ENCODE measurements at regions not wholly inside any gene's neighbourhood (a gene's known extent, or its start where the extent isn't known, plus 50 kb on each side); places are given as distances from the start of the nearest gene placed in this dataset.

GRCh38 chr2:240220371-240220770, 79.9 kb upstream of the OTOS start:
- DNase-seq = no peak
- Histone ChIP-seq H3K4me3 (ENCODE audit: control insufficient read depth in 1 of 7, extremely low read depth in 1 of 7, insufficient read depth in 4 of 7, low read depth in 2 of 7, low read length in 6 of 7) (no peak overlapping the region), H3K4me1 (ENCODE audit: control extremely low read depth in 1 of 4, control insufficient read depth in 4 of 4, insufficient read depth in 4 of 4, low read length in 3 of 4) (no peaks in the 10 kb centered on the region), H3K27ac (ENCODE audit: insufficient read depth in 1 of 2, low read depth in 1 of 2, low read length in 2 of 2, poor library complexity in 1 of 2, severe bottlenecking in 2 of 2) (no peak overlapping the region), H3K36me3 (ENCODE audit: control insufficient read depth in 4 of 4, insufficient read depth in 4 of 4, low read length in 3 of 4) (no peaks in the 10 kb centered on the region), H3K9me3 (ENCODE audit: control extremely low read depth in 1 of 5, control insufficient read depth in 4 of 5, insufficient read depth in 2 of 5, low read depth in 1 of 5, low read length in 4 of 5) (peaks cover 0 to 9% (median 0%) of the 10 kb centered on the region in 5 experiments), H3K27me3 (replicated peaks in 2 of 5; ENCODE audit: control insufficient read depth in 4 of 5, insufficient read depth in 5 of 5, low read length in 4 of 5) (peaks cover 0 to 21% (median 0%) of the 10 kb centered on the region in 5 experiments)
- POLR2A ChIA-PET = no interaction called here
- CTCF ChIA-PET = no interaction called here
- 80% methylated on average over 1 of the region's 3 CpGs for WGBS (ENCODE audit: insufficient coverage)

- no peak overlapping the region for H3K4me3 ChIP-seq (ENCODE audit: control insufficient read depth in 1 of 7, extremely low read depth in 1 of 7, insufficient read depth in 4 of 7, low read depth in 2 of 7, low read length in 6 of 7)
- DNase-seq = no peak
- H3K27ac ChIP-seq (ENCODE audit: insufficient read depth in 1 of 2, low read depth in 1 of 2, low read length in 2 of 2, poor library complexity in 1 of 2, severe bottlenecking in 2 of 2) = no peak overlapping the region
- POLR2A ChIA-PET = no interaction called here
- 81% methylated on average over 7 of the region's 7 CpGs for WGBS (ENCODE audit: insufficient coverage)
- H3K27me3 ChIP-seq (replicated peaks in 2 of 5; ENCODE audit: control insufficient read depth in 4 of 5, insufficient read depth in 5 of 5, low read length in 4 of 5) = peaks cover 0 to 21% (median 0%) of the 10 kb centered on the region in 5 experiments
- no peaks in the 10 kb centered on the region for H3K4me1 ChIP-seq (ENCODE audit: control extremely low read depth in 1 of 4, control insufficient read depth in 4 of 4, insufficient read depth in 4 of 4, low read length in 3 of 4)
- peaks cover 0 to 13% (median 0%) of the 10 kb centered on the region in 5 experiments for H3K9me3 ChIP-seq (ENCODE audit: control extremely low read depth in 1 of 5, control insufficient read depth in 4 of 5, insufficient read depth in 2 of 5, low read depth in 1 of 5, low read length in 4 of 5)
- CTCF ChIA-PET = no interaction called here
- H3K36me3 ChIP-seq (ENCODE audit: control insufficient read depth in 4 of 4, insufficient read depth in 4 of 4, low read length in 3 of 4) = no peaks in the 10 kb centered on the region
Measured at GRCh38 chr2:240223631-240224030, 83.2 kb upstream of the OTOS start.

- peaks cover 0 to 23% (median 6%) of the 10 kb centered on the region in 5 experiments for H3K9me3 ChIP-seq (ENCODE audit: control extremely low read depth in 1 of 5, control insufficient read depth in 4 of 5, insufficient read depth in 2 of 5, low read depth in 1 of 5, low read length in 4 of 5)
- H3K4me1 ChIP-seq (ENCODE audit: control extremely low read depth in 1 of 4, control insufficient read depth in 4 of 4, insufficient read depth in 4 of 4, low read length in 3 of 4) = no peaks in the 10 kb centered on the region
- no peak overlapping the region for H3K4me3 ChIP-seq (ENCODE audit: control insufficient read depth in 1 of 7, extremely low read depth in 1 of 7, insufficient read depth in 4 of 7, low read depth in 2 of 7, low read length in 6 of 7)
- CTCF ChIA-PET = no interaction called here
- no peak overlapping the region for H3K27ac ChIP-seq (ENCODE audit: insufficient read depth in 1 of 2, low read depth in 1 of 2, low read length in 2 of 2, poor library complexity in 1 of 2, severe bottlenecking in 2 of 2)
- H3K36me3 ChIP-seq (ENCODE audit: control insufficient read depth in 4 of 4, insufficient read depth in 4 of 4, low read length in 3 of 4) = no peaks in the 10 kb centered on the region
- DNase-seq = no peak
- 77% methylated on average over 5 of the region's 5 CpGs for WGBS (ENCODE audit: insufficient coverage)
- H3K27me3 ChIP-seq (replicated peaks in 2 of 5; ENCODE audit: control insufficient read depth in 4 of 5, insufficient read depth in 5 of 5, low read length in 4 of 5) = peaks cover 0 to 22% (median 0%) of the 10 kb centered on the region in 5 experiments
- POLR2A ChIA-PET = no interaction called here
Measured at GRCh38 chr2:240224676-240225075, 84.2 kb upstream of the OTOS start.

GRCh38 chr2:240225131-240225530, 84.7 kb upstream of the OTOS start:
- ChIA-PET POLR2A (no interaction called here), CTCF (no interaction called here)
- no peaks in the 10 kb centered on the region for H3K36me3 ChIP-seq (ENCODE audit: control insufficient read depth in 4 of 4, insufficient read depth in 4 of 4, low read length in 3 of 4)
- H3K27me3 ChIP-seq (replicated peaks in 2 of 5; ENCODE audit: control insufficient read depth in 4 of 5, insufficient read depth in 5 of 5, low read length in 4 of 5) = peaks cover 0 to 22% (median 0%) of the 10 kb centered on the region in 5 experiments
- peaks cover 0 to 26% (median 6%) of the 10 kb centered on the region in 5 experiments for H3K9me3 ChIP-seq (ENCODE audit: control extremely low read depth in 1 of 5, control insufficient read depth in 4 of 5, insufficient read depth in 2 of 5, low read depth in 1 of 5, low read length in 4 of 5)
- H3K4me1 ChIP-seq (ENCODE audit: control extremely low read depth in 1 of 4, control insufficient read depth in 4 of 4, insufficient read depth in 4 of 4, low read length in 3 of 4) = no peaks in the 10 kb centered on the region
- no peak overlapping the region for H3K27ac ChIP-seq (ENCODE audit: insufficient read depth in 1 of 2, low read depth in 1 of 2, low read length in 2 of 2, poor library complexity in 1 of 2, severe bottlenecking in 2 of 2)
- DNase-seq = no peak
- H3K4me3 ChIP-seq (ENCODE audit: control insufficient read depth in 1 of 7, extremely low read depth in 1 of 7, insufficient read depth in 4 of 7, low read depth in 2 of 7, low read length in 6 of 7) = no peak overlapping the region
- 86% methylated on average over 4 of the region's 4 CpGs for WGBS (ENCODE audit: insufficient coverage)

GRCh38 chr2:240225660-240226475, 85.4 kb upstream of the OTOS start:
- peaks cover 0 to 26% (median 6%) of the 10 kb centered on the region in 5 experiments for H3K9me3 ChIP-seq (ENCODE audit: control extremely low read depth in 1 of 5, control insufficient read depth in 4 of 5, insufficient read depth in 2 of 5, low read depth in 1 of 5, low read length in 4 of 5)
- H3K4me3 ChIP-seq (ENCODE audit: control insufficient read depth in 1 of 7, extremely low read depth in 1 of 7, insufficient read depth in 4 of 7, low read depth in 2 of 7, low read length in 6 of 7) = no peak overlapping the region
- no peak for DNase-seq
- POLR2A ChIA-PET = no interaction called here
- no peaks in the 10 kb centered on the region for H3K36me3 ChIP-seq (ENCODE audit: control insufficient read depth in 4 of 4, insufficient read depth in 4 of 4, low read length in 3 of 4)
- H3K27ac ChIP-seq (ENCODE audit: insufficient read depth in 1 of 2, low read depth in 1 of 2, low read length in 2 of 2, poor library complexity in 1 of 2, severe bottlenecking in 2 of 2) = no peak overlapping the region
- WGBS (ENCODE audit: insufficient coverage) = 86% methylated on average over 4 of the region's 8 CpGs
- CTCF ChIA-PET = no interaction called here
- no peaks in the 10 kb centered on the region for H3K4me1 ChIP-seq (ENCODE audit: control extremely low read depth in 1 of 4, control insufficient read depth in 4 of 4, insufficient read depth in 4 of 4, low read length in 3 of 4)
- H3K27me3 ChIP-seq (replicated peaks in 2 of 5; ENCODE audit: control insufficient read depth in 4 of 5, insufficient read depth in 5 of 5, low read length in 4 of 5) = peaks cover 0 to 22% (median 0%) of the 10 kb centered on the region in 5 experiments

- Histone ChIP-seq H3K27ac (ENCODE audit: insufficient read depth in 1 of 2, low read depth in 1 of 2, low read length in 2 of 2, poor library complexity in 1 of 2, severe bottlenecking in 2 of 2) (no peak overlapping the region), H3K27me3 (replicated peaks in 2 of 5; ENCODE audit: control insufficient read depth in 4 of 5, insufficient read depth in 5 of 5, low read length in 4 of 5) (peaks cover 0 to 22% (median 0%) of the 10 kb centered on the region in 5 experiments), H3K36me3 (ENCODE audit: control insufficient read depth in 4 of 4, insufficient read depth in 4 of 4, low read length in 3 of 4) (no peaks in the 10 kb centered on the region), H3K4me1 (ENCODE audit: control extremely low read depth in 1 of 4, control insufficient read depth in 4 of 4, insufficient read depth in 4 of 4, low read length in 3 of 4) (no peaks in the 10 kb centered on the region), H3K4me3 (ENCODE audit: control insufficient read depth in 1 of 7, extremely low read depth in 1 of 7, insufficient read depth in 4 of 7, low read depth in 2 of 7, low read length in 6 of 7) (no peak overlapping the region), H3K9me3 (ENCODE audit: control extremely low read depth in 1 of 5, control insufficient read depth in 4 of 5, insufficient read depth in 2 of 5, low read depth in 1 of 5, low read length in 4 of 5) (peaks cover 0 to 23% (median 6%) of the 10 kb centered on the region in 5 experiments)
- 96% methylated on average over 7 of the region's 8 CpGs for WGBS (ENCODE audit: insufficient coverage)
- DNase-seq = no peak
- ChIA-PET POLR2A (no interaction called here), CTCF (no interaction called here)
Measured at GRCh38 chr2:240226672-240227537, 86.4 kb upstream of the OTOS start.

All from common myeloid progenitor, CD34-positive (primary cell).